Limb (tissue), 2 donors: ENCODE measurements at regions not wholly inside any gene's neighbourhood (a gene's known extent, or its start where the extent isn't known, plus 50 kb on each side); places are given as distances from the start of the nearest gene placed in this dataset.
"Not testable (repeated sequence)": the region's sequence is repeated elsewhere in the genome, so short reads cannot be mapped to it uniquely, and the experiment has no call there.

Source experiments
- DNase-seq, 2 donors: peaks; one replicate each; pipeline ENCODE4 v3.0.0-alpha.2; 2016; ENCODE audit errors: extremely low spot score in 2 of 2

DNA sequence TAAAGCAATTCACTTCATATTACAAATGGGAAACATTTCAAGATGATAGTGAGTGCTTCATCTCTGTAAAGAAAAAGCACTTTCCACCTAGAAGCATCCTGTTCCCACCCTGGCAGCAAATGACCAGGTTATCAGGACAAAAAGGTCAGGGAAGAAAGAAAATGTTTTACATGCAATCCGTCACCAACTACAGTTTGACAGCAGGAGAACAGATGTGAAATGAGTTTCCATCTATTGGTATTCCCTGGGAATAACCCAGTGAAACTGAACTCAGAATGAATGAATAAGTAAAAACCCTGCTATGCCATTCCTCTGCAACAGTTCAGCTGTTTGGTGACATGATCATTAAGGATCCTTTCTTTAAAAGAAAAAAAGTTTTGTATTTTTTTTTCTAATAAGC, 67.6 kb downstream of the HTR1A start:
- DNase-seq: no peak

DNA sequence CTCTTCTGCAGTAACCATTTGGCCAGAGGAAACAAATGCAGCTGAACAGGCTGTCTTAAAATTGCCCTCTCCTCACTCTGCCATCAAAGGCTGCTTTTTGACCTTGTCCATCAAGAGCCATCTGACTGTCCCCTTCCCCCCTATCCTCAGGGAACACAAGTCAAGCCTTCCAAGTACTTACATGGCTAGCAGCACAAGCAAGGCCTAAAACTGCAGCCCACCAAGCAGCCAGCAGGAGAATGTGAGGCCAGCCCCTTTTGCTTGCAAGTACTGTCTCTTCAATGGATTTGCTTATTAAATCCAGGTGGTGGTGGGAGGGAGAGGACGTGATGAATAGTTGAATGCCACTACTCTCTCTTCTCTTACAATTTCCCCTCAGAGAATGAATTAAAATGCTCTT, 83.5 kb downstream of the HTR1A start:
- peak in 1 of 2 donors; percentile 28 for DNase-seq

DNA sequence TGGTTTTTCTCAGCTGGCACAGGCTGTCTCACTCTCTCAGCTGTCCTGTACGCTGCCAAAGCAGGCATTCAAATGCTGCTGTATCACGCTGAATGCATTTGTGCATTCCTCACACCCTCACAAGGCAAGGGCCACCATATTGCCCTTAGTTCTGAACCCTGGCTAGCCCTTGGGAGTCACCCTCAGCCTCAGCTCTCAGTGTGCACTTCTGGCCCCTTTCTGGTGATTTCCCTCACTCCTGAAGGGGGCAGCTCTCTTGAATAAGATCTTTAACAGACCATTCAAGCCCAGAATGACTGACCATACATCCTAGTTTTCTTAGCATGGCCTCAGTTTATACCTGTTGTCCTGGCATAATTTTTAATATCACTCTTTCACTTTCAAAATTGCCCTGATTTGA, 84.3 kb downstream of the HTR1A start:
- no peak for DNase-seq

DNA sequence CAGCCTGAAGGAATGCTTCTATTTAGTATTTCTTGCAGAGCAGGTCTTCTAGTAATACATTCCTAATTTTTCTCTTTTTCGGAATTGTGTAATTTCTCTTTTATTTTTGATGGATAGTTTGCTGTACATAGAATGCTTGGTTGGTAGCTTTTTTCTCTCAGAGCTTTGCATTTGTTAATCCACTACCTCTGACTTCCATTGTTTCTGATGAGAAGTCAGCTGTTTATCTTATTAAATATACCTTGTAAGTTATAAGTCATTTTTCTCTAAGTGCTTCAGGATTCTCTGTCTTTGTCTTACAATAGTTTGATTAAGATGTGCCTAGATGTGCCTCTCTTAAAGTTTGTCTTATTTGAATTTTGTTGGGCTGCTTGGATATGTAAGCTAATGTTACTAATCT, 101.9 kb downstream of the HTR1A start:
- DNase-seq: no peak

DNA sequence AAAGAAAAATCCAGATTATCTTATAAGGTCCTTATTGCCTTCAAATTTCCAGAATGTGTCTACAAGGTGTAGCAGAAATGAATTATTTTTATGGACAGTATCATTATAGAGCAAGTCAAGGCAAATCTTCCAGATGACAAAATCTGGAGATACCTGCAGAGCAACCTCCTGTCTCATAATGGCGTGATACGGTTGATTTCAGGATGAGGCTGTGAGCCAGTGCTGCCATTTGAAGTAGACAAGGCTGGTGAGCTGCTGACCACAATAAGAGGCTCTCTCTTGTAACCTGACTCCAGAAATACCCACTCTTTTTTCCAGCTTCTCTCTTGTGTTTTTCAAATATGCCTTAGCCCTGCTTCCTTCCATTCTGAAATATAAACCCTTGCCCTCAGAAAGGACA, 108.2 kb downstream of the HTR1A start:
- DNase-seq: no peak

DNA sequence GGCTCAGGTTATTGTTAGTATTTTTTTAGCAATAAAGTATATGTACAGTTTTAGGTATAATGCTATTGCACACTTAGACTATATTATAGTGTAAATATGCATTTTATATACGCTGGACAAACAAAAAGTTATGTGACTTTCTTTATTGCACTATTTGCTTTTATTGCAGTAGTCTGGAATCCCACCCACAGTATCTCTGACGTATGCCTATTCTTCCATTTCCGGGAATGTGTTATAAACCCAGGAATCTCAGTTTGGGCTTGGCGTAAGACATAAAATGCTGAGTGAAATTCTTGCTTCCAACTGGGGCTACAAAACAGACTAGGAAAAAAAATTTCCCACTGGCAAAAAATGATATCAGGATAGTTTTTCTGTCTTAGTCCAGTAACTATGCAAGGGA, 119.1 kb downstream of the HTR1A start:
- no peak for DNase-seq

DNA sequence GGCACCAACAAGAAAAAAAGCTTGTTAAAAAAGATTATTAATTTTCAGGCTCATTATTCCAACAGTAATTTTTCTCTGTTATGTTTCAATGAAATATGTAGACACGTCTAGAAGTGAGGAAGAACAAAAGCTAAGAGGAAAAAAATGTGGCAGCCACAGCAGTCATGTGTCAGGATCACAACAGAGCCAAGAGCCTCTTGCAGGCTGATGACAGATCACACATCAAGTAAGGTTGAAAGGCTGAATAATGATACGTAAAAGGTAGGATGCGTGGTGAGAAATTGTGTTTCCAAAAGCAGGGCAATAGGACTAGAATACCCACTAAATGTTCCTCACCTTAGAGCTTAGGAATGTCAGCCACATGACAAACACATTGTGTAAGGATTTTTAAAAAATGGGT, 124.8 kb downstream of the HTR1A start:
- no peak for DNase-seq

DNA sequence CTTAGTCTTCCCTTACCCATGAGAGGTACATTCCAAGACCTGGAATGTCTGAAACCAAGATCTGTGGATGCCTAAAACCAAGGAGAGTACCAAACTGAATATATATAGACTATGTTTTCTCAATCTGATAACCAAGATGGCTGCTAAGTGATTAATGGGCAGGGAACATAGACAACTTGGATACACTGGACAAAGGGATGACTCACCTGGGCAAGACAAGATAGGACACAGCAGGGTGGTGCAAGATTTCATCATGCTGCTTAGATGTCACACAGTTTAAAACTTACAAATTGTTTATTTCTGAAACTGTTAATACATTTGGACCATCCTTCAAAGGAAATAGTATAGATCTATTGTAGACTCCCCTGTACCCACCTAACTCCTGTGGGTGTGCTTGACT, 130.9 kb downstream of the HTR1A start:
- no peak for DNase-seq

DNA sequence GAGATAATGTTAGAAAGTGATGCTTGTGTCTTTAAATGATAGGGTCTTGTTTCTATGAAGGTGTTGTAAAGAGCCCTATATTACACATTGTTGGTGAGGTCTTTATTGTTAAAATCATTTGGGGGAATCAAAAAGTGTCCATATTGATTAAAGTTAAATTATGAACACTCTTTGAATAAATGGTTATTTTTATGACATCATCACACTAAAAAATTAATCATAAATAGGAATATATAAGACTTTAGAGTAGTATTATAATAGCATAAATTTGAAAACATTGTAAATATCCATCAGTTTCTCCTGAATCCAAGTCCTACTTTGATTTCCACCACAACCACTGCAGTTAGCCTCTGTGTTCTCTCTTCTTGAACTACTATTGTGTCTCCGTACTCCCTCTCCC, 136.3 kb downstream of the HTR1A start:
- no peak for DNase-seq

DNA sequence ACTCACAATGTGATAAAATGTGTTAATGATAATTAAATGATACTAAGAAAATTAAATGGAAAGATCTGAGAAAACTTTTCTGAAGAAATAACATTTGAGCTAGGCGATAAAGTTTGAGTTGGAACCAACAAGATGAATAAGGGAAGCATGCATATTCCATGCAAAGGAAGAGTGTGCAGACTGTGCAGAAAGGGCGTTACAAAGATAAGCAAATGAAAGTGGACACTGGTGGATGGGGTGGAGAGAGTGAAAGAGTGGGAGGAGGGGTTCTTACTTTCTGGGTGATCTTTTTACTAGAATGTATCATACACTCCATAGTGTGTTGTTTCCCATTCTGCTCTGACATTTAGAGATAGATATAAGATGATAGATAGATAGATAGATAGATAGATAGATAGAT, 138.7 kb downstream of the HTR1A start:
- no peak for DNase-seq

DNA sequence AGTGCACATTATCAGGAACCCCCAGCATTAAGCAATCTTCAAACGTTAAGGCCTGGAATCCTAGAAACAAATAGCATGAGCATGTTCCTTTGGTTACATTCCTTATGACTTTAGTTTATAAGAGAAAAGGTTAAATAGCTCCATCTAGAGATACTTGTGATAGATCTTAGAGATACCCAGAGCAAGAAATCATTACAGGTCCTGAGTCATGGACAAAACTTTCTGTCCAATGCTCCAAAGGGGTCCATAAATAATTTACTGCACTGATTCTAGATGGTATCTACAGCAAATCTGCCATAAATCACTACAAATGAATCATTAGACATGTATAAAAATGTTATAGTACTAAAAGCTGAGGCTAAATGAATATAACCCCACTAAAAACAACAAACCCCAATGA, 139.6 kb downstream of the HTR1A start:
- DNase-seq: no peak

DNA sequence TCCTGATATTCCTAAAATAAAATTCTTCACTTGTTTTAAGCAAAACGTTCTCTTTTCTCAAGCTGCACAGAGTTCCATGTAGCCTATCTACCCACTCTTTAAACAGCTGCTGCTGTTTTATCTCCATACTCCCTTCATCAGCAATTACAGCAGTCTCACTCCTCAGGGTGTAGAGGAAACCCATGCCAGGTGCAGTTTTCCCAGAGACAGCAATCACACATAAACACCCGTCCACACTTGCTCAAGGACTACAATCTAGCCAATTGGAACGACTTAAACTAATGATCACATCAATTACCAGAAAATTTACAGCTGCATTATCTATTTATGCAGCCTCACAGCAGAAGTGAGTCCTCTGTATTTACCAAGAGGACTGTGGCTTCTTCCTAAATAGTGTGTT, 141.7 kb downstream of the HTR1A start:
- DNase-seq: no peak

DNA sequence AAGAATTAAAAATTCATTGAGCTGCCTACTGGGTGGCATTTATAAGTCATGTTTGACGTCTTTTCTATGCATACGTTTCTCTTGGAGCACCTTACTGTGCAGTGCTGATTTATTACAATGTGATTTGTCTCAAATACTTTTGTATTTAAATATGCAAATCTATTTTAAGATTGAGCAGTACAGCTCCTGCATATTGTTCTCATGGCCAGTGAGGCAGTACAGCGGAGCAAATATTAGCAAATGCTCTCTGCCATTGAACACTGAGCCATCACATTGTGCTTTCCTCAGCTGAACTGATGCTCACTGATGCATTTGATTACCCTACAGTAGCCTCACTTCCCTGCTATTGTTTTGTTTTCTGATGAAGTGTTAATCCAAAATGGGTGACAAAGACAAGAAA, 149.6 kb downstream of the HTR1A start:
- no peak for DNase-seq

DNA sequence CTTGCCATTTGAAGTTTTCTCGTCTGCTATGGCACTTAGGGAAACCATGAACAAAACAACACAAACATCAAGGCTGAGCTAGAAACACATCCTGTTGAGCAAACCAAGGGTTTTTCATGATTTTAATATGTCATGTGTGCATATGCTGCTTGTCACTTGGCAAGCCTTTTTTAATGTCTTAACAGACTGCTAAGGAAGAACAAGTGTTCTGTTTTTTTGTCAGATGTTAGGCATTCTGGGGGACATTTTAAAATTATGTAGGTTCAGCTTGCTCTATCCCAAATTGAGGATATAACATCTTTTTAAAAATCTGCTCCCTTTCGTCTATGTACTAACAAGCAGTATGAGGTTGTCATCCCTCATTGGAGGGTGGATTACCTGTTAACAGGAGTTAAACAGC, 150.3 kb downstream of the HTR1A start:
- no peak for DNase-seq

DNA sequence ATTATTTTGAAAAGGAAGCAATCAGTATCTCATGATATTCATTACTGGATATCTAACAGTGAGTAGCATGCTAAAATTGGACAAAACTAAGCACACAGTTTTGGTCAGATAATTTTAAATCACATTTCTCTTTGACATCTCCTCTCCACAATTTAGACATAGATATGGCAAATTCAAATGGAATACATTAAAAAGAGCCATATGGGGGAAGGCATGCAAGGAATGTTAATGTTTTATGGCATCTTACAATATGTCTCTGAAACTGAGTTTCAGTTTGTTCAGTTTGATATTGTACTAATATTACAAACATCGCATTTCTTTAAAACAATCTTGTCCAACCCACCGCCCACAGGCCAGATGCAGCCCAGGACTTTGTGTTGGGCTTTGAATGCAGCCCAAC, 151.0 kb downstream of the HTR1A start:
- no peak for DNase-seq

DNA sequence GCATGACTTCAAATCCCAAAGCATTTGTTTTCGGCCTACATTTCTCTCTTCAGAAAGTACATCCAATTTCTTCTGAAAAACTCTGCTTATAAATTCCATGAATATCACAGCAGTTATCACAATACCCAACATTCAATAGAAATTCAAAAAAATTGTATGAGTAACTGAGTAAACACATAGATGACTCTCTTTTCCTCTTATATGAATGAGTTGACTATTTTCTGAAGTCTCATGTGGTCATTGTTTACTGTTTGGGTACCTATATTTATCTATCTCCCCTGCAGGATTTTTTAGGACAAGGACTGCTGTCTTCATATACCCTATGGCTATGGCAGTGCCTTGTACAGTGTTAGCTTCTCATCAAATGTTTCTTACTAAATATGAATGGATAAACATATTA, 157.1 kb downstream of the HTR1A start:
- DNase-seq: no peak

DNA sequence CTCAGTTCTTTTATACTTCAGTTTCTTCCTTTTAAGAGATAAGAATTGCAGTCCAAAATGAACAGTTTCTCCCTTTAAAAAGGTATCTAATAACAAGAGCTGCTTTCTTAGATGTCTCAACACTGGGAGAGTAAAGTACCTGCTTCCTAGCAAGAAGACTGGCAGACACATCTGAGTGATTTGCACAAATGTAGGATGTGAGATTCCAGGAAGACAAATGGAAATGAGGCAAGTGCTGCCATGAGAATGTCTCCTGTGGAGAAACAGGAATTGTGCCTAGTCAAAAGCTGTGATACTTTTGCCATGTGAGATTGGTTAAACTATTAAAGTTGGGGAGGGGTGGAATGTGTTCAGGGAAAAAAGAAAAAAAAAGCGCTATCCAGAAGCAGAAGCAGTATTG, 159.1 kb downstream of the HTR1A start:
- no peak for DNase-seq

DNA sequence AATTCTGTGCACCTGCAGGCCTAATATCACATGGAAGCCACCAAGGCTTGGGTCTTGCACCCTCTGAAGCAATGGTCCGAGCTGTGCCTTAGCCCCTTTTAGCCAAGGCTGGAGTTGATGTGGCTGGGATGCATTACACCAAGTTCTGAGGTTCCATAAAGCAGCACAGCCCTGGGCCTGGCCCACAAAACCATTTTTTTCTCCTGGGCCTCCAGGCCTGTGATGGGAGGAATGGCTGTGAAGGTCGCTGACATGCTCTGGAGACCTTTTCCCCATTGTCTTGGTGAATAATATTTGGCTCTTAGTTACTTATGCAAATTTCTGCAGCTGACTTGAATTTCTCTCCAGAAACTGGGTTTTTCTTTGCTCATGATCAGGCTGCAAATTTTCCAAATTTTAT, 167.3 kb downstream of the HTR1A start:
- no peak for DNase-seq

DNA sequence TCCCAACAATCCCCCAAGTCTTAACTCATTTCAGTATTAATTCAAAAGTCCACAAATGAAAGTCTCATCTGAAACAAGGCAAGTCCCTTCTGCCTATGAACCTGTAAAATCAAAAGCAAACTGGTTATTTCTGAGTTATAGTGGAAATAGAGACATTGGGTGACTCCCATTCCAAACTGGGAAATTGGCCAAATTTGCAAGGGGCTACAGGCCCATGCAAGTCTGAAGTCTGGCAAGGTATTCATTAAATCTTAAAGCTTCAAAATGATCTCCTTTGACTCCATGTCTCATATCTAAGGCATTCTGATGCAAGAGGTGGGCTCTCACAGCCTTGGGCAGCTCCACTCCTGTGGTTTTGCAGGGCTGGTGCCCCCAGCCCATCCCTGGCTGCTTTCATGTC, 167.9 kb downstream of the HTR1A start:
- DNase-seq: no peak

DNA sequence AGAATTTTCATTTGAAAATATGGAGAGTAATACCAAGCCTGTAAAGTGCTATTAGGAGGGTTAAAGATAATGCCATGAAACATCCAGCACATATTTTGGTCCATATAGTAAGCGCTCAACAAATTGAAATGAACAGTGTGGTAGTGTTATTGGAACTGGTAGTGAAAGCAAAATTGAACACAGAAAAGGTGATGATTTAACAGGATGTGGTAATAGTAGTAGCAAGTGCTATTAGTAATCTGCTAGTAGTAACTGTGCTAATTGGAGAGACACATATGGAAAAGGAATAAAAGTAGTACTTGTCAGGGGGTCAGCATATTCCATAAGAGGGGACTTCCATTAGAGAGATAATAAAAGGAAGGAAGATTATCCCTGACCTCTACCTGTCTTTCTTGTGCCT, 187.3 kb downstream of the HTR1A start:
- no peak for DNase-seq

DNA sequence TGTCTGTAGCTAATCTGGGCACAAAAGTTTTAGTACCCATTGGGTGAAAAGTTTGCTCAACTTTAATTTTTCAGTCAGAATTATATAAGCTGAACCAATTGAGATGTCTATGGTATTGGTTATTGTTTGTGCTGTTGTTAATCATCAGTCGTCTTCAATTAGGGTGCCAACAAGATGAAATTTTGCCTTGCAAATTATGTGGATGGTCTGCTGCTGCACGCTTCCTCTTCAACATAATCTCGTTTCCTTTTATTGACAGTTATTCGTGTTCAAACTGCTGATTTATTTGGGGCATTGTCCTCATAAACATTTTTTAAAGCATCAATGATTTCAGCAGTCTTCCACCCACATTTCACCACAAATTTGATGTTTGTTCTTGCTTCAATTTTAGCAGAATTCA, 194.0 kb downstream of the HTR1A start:
- DNase-seq: no peak

DNA sequence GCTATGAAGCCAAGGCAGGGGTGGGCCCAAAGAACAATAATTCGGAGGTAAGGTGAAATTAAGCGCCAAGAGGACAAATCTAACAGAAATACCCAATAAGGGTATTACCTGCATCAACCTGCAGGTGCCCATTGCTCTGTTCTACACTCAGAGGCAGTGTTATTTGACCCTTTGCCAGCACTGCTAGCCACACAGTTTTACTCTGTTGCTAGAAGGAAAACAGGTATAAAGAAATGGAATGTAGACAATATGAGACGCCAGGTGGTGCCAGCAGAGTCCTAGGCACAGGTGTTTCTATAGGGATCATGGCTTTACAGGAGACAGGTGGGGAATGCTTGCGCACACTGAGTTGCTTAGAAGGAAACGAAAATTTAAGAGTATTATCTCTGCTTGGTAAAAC, 201.3 kb downstream of the HTR1A start:
- DNase-seq: no peak

DNA sequence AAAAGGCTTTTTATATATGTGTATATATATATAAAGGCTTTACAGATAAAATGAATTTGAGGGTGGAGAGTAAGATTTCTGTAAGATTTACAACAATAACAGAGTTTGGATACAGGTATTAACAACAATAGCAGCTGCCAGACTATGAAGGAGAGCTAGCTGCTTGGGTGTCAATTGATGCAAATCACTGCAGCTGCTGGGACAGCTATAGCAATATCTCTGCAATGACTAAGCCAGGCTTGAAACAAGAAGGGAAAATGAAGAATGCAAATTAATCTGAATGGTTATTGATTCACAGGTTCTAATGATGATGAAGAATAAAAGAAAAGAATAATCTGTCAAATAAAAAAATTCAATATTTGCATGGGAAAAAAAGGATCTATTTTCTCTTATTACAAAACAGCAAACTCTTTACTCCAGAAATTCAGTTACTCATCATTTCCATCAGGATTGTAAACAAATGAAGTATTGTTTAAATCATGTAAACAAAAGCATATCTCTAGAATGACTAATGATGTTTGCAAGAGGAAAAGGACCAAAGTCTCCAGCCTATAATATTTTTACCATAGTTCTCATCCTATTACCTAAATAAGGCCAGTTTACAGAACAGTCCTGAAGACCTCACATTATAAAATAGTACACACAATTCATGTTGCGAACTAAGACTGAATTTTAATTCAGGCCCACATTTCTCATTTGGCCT, 219.0 kb downstream of the HTR1A start:
- DNase-seq: no peak

DNA sequence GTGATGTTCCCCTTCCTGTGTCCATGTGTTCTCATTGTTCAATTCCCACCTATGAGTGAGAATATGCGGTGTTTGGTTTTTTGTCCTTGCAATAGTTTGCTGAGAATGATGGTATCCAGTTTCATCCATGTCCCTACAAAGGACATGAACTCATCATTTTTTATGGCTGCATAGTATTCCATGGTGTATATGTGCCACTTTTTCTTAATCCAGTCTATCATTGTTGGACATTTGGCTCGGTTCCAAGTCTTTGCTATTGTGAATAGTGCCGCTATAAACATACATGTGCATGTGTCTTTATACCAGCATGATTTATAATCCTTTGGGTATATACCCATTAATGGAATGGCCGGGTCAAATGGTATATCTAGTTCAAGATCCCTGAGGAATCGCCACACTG, 229.4 kb downstream of the HTR1A start:
- DNase-seq: not testable (repeated sequence)
